ENCODE measurements at regions not wholly inside any gene's neighbourhood (a gene's known extent, or its start where the extent isn't known, plus 50 kb on each side); places are given as distances from the start of the nearest gene placed in this dataset.

DNA sequence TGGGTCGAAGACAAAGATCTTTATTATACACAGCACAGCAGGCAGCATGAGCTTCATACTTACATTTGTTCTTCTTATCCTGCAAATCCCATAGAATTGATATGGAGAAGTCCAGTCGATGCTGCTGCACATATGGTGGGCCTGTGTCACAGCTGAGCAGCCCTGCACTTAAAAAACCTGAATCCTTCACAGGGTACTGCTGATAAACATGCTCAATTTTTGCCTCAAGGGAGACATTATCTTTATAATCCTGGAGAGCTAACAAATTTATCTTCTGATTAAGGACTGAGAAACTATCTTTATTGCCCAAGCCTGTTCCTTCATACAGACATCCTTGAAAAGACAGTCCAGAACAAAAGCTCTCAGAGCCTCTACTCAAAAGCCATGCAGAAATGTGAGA is 434.4 kb upstream of the FAM47C start:
- TF ChIP-seq, protein P1, sequence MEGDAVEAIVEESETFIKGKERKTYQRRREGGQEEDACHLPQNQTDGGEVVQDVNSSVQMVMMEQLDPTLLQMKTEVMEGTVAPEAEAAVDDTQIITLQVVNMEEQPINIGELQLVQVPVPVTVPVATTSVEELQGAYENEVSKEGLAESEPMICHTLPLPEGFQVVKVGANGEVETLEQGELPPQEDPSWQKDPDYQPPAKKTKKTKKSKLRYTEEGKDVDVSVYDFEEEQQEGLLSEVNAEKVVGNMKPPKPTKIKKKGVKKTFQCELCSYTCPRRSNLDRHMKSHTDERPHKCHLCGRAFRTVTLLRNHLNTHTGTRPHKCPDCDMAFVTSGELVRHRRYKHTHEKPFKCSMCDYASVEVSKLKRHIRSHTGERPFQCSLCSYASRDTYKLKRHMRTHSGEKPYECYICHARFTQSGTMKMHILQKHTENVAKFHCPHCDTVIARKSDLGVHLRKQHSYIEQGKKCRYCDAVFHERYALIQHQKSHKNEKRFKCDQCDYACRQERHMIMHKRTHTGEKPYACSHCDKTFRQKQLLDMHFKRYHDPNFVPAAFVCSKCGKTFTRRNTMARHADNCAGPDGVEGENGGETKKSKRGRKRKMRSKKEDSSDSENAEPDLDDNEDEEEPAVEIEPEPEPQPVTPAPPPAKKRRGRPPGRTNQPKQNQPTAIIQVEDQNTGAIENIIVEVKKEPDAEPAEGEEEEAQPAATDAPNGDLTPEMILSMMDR (IDR thresholded peaks at IDR 0.05; ENCODE audit: insufficient read depth, low read length), result no peak
- no peak for DNase-seq (ENCODE audit: low read depth)

GRCh38 chrX:36575670-36576069 is 432.5 kb upstream of the FAM47C start:
- no peak for DNase-seq (ENCODE audit: low read depth)
- TF ChIP-seq, protein P1 (IDR thresholded peaks at IDR 0.05; ENCODE audit: insufficient read depth, low read length), result no peak
- no peak overlapping the region for H3K4me3 ChIP-seq (ENCODE audit: low read depth, low read length)

More for the DNA sequence above, 434.4 kb upstream of the FAM47C start:
- no peak overlapping the region for H3K4me3 ChIP-seq (ENCODE audit: low read depth, low read length)

GRCh38 chrX:36577006-36577405 is 431.2 kb upstream of the FAM47C start:
- no peak overlapping the region for H3K4me3 ChIP-seq (ENCODE audit: low read depth, low read length)
- DNase-seq (ENCODE audit: low read depth), result no peak
- TF ChIP-seq, protein P1 (IDR thresholded peaks at IDR 0.05; ENCODE audit: insufficient read depth, low read length), result no peak

GRCh38 chrX:36581030-36581429 is 427.1 kb upstream of the FAM47C start:
- TF ChIP-seq, protein P1 (IDR thresholded peaks at IDR 0.05; ENCODE audit: insufficient read depth, low read length), result no peak
- DNase-seq (ENCODE audit: low read depth), result no peak
- no peak overlapping the region for H3K4me3 ChIP-seq (ENCODE audit: low read depth, low read length)

- DNase-seq (ENCODE audit: low read depth), result no peak
- TF ChIP-seq, protein P1 (IDR thresholded peaks at IDR 0.05; ENCODE audit: insufficient read depth, low read length), result no peak
- no peak overlapping the region for H3K4me3 ChIP-seq (ENCODE audit: low read depth, low read length)
These were observed 424.5 kb upstream of the FAM47C start for GRCh38 chrX:36583674-36584073.

DNA sequence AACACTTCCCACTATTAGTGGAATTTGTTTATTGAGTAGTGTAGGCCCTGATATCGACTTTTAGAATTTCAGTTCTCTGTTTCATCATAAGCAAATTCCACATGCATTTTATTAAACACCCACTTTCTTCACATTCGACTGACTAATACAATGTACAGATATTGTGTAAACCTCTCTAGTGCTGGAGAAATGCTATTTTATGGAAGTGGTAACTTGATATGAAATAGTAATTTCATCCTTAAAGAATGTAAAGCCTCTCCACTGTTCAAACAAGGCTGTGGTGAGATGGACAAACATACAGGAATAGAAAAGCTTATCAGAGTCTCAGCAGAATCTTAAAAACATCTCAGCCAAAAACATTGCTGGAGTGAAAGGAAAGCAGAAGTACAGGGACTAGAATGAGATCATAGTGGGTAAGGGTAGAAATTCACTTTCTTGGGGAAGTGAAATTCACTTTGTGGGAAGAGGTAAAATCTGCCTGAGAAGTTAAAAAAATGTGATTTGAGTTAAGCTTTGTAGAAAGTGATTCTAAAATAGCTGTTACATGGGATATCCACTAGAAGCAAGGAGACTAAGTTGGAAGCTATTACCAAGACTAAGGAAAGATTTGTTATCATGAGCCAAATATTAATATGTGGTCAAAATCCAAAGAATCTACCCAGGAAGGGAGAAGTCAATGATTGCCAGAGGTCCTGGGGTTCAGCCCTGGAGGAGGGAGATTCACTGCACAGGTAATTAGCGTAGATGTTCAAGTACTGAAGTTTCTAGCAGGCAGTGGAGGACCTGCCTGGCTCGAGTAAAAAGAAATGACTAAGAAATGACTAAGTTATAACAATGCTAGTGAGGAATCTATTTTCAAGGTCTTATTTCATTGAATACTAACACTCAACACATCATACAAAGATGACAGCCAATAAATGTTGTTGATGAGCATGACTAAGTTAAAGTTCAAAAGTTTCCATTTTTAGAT is 398.3 kb upstream of the FAM47C start:
- DNase-seq (ENCODE audit: low read depth), result no peak
- TF ChIP-seq, protein P1 (IDR thresholded peaks at IDR 0.05; ENCODE audit: insufficient read depth, low read length), result no peak
- no peak overlapping the region for H3K4me3 ChIP-seq (ENCODE audit: low read depth, low read length)

Data from fibroblast of the aortic adventitia (primary cell).